H1 (cell line): ENCODE measurements at regions not wholly inside any gene's neighbourhood (a gene's known extent, or its start where the extent isn't known, plus 50 kb on each side); places are given as distances from the start of the nearest gene placed in this dataset.

Source experiments
- NRF1 ChIP-seq: IDR thresholded peaks from 2 replicates; pipeline ENCODE4 v1.6.1; 2011; ENCODE audit warnings: mild to moderate bottlenecking, low read depth, low read length, improper control_type of control experiment
- RAD21 ChIP-seq, 2 experiments: IDR thresholded peaks in 1 of 2; conservative IDR thresholded peaks in 1 of 2; 2 replicates each; pipeline ENCODE4 v1.6.1; 2011; ENCODE audit warnings: low read depth in 2 of 2, low read length in 2 of 2, improper control_type of control experiment in 1 of 2, inconsistent platforms in 1 of 2, mild to moderate bottlenecking in 1 of 2, moderate library complexity in 1 of 2
- TF ChIP-seq, protein P1 (sequence below): fragments of 300-600 bp; sonication (generic); IDR thresholded peaks from 2 replicates; pipeline ENCODE4 v1.7.1; 2012; ENCODE audit warnings: low read length, moderate library complexity, mild to moderate bottlenecking, inconsistent platforms; ENCODE audit not compliant: insufficient replicate concordance

DNA sequence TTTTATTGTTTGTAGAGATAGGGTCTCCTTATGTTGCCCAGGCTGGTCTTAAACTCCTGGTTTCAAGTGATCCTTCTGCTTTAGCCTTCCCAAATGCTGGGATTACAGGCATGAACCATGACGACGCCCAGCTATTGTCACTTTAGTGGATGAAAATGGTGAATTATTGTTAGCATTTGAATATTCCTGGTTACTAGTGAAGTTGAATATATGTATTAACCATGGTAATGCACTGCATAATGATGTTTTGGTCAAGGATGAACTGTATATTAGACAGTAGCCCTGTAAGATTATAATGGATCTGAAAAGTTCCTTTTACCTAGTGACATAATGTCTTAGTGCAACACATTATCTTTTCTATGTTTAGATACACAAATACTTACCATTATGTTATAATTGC lies 50.4 kb upstream of the KCNAB1 start (continued):
- TF ChIP-seq RAD21 (IDR thresholded peaks at IDR 0.05 in 1 of 2, conservative IDR thresholded peaks at IDR 0.05 in 1 of 2; ENCODE audit: low read depth in 2 of 2, low read length in 2 of 2) (no peak), NRF1 (no peak)
- TF ChIP-seq, protein P1, sequence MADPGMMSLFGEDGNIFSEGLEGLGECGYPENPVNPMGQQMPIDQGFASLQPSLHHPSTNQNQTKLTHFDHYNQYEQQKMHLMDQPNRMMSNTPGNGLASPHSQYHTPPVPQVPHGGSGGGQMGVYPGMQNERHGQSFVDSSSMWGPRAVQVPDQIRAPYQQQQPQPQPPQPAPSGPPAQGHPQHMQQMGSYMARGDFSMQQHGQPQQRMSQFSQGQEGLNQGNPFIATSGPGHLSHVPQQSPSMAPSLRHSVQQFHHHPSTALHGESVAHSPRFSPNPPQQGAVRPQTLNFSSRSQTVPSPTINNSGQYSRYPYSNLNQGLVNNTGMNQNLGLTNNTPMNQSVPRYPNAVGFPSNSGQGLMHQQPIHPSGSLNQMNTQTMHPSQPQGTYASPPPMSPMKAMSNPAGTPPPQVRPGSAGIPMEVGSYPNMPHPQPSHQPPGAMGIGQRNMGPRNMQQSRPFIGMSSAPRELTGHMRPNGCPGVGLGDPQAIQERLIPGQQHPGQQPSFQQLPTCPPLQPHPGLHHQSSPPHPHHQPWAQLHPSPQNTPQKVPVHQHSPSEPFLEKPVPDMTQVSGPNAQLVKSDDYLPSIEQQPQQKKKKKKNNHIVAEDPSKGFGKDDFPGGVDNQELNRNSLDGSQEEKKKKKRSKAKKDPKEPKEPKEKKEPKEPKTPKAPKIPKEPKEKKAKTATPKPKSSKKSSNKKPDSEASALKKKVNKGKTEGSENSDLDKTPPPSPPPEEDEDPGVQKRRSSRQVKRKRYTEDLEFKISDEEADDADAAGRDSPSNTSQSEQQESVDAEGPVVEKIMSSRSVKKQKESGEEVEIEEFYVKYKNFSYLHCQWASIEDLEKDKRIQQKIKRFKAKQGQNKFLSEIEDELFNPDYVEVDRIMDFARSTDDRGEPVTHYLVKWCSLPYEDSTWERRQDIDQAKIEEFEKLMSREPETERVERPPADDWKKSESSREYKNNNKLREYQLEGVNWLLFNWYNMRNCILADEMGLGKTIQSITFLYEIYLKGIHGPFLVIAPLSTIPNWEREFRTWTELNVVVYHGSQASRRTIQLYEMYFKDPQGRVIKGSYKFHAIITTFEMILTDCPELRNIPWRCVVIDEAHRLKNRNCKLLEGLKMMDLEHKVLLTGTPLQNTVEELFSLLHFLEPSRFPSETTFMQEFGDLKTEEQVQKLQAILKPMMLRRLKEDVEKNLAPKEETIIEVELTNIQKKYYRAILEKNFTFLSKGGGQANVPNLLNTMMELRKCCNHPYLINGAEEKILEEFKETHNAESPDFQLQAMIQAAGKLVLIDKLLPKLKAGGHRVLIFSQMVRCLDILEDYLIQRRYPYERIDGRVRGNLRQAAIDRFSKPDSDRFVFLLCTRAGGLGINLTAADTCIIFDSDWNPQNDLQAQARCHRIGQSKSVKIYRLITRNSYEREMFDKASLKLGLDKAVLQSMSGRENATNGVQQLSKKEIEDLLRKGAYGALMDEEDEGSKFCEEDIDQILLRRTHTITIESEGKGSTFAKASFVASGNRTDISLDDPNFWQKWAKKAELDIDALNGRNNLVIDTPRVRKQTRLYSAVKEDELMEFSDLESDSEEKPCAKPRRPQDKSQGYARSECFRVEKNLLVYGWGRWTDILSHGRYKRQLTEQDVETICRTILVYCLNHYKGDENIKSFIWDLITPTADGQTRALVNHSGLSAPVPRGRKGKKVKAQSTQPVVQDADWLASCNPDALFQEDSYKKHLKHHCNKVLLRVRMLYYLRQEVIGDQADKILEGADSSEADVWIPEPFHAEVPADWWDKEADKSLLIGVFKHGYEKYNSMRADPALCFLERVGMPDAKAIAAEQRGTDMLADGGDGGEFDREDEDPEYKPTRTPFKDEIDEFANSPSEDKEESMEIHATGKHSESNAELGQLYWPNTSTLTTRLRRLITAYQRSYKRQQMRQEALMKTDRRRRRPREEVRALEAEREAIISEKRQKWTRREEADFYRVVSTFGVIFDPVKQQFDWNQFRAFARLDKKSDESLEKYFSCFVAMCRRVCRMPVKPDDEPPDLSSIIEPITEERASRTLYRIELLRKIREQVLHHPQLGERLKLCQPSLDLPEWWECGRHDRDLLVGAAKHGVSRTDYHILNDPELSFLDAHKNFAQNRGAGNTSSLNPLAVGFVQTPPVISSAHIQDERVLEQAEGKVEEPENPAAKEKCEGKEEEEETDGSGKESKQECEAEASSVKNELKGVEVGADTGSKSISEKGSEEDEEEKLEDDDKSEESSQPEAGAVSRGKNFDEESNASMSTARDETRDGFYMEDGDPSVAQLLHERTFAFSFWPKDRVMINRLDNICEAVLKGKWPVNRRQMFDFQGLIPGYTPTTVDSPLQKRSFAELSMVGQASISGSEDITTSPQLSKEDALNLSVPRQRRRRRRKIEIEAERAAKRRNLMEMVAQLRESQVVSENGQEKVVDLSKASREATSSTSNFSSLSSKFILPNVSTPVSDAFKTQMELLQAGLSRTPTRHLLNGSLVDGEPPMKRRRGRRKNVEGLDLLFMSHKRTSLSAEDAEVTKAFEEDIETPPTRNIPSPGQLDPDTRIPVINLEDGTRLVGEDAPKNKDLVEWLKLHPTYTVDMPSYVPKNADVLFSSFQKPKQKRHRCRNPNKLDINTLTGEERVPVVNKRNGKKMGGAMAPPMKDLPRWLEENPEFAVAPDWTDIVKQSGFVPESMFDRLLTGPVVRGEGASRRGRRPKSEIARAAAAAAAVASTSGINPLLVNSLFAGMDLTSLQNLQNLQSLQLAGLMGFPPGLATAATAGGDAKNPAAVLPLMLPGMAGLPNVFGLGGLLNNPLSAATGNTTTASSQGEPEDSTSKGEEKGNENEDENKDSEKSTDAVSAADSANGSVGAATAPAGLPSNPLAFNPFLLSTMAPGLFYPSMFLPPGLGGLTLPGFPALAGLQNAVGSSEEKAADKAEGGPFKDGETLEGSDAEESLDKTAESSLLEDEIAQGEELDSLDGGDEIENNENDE: no peak
